Caco-2 (cell line): ENCODE measurements at regions not wholly inside any gene's neighbourhood (a gene's known extent, or its start where the extent isn't known, plus 50 kb on each side); places are given as distances from the start of the nearest gene placed in this dataset.

ENCODE experiments used
- BruUV-seq: library from RNA; stranded (reverse); fragments of 400-500 nt; replicated peaks from 2 replicates; lab custom pipeline; 2021; lab: Mats Ljungman, UMichigan
- CTCF ChIA-PET: fragments of 300-600 bp; sonication (Branson Sonifier 250); formaldehyde crosslinking; loops from one replicate; lab custom pipeline; 2022; ENCODE audit warnings: antibody characterized with exemption; lab: Charles Lee
- POLR2A ChIA-PET: fragments of 300-600 bp; sonication (Branson Sonifier 250); formaldehyde crosslinking; loops from one replicate; lab custom pipeline; 2022; ENCODE audit warnings: antibody characterized with exemption; lab: Charles Lee
- DNase-seq, 2 experiments: peaks; one replicate each; pipeline versions ENCODE4 v3.0.0 to v3.0.0-alpha.2; 2020 to 2022
- H3K27me3 ChIP-seq: replicated peaks from 2 replicates; pipeline ENCODE4 v1.6.0; 2011; ENCODE audit warnings: low read length; ENCODE audit not compliant: control insufficient read depth, insufficient read depth
- H3K36me3 ChIP-seq: 2 replicates; pipeline ENCODE4 v1.5.1; 2011; ENCODE audit warnings: low read length; ENCODE audit not compliant: control insufficient read depth, insufficient read depth
- H3K4me1 ChIP-seq: fragments of 250-450 bp; sonication (Bioruptor Pico); 2 replicates; pipeline ENCODE4 v1.5.1; 2020; ENCODE audit warnings: mild to moderate bottlenecking
- H3K4me3 ChIP-seq: 2 replicates; pipeline ENCODE4 v1.5.1; 2011; ENCODE audit warnings: low read depth, mild to moderate bottlenecking, control low read depth, low read length
- H3K9me3 ChIP-seq: fragments of 250-450 bp; sonication (Bioruptor Pico); 2 replicates; pipeline ENCODE4 v1.5.1; 2020; ENCODE audit warnings: mild to moderate bottlenecking, moderate library complexity
- H3K27ac Mint-ChIP-seq: one replicate; pipeline ENCODE4 v1.8.0; 2022; ENCODE audit warnings: mixed read lengths; ENCODE audit not compliant: unreplicated experiment
- H3K27me3 Mint-ChIP-seq: one replicate; pipeline ENCODE4 v1.8.0; 2022; ENCODE audit warnings: mixed read lengths; ENCODE audit not compliant: insufficient read depth, unreplicated experiment
- H3K36me3 Mint-ChIP-seq: one replicate; pipeline ENCODE4 v1.8.0; 2022; ENCODE audit warnings: mild to moderate bottlenecking, mixed read lengths; ENCODE audit not compliant: insufficient read depth, unreplicated experiment
- H3K4me1 Mint-ChIP-seq: one replicate; pipeline ENCODE4 v1.8.0; 2022; ENCODE audit warnings: low read depth, mixed read lengths; ENCODE audit not compliant: unreplicated experiment
- H3K4me3 Mint-ChIP-seq: one replicate; pipeline ENCODE4 v1.8.0; 2022; ENCODE audit warnings: mild to moderate bottlenecking, moderate library complexity, mixed read lengths; ENCODE audit not compliant: unreplicated experiment
- H3K9me3 Mint-ChIP-seq: one replicate; pipeline ENCODE4 v1.8.0; 2022; ENCODE audit warnings: mixed read lengths; ENCODE audit not compliant: unreplicated experiment
- intact Hi-C: fragments of 100-400 bp; cut with micrococcal nuclease; formaldehyde crosslinking; loops from one replicate; pipeline ENCODE4 v1.10.0; 2022; ENCODE audit not compliant: unreplicated experiment
- TF ChIP-seq, protein P1 (sequence below), 2 experiments: fragments of 200-600 bp in 1 of 2; IDR thresholded peaks; 1 replicate in 1 of 2; 2 replicates in 1 of 2; pipeline versions ENCODE4 v1.5.1 to v1.8.0; 2011 to 2022; ENCODE audit warnings: antibody characterized with exemption in 1 of 2, control low read depth in 1 of 2, inconsistent platforms in 1 of 2, low read depth in 1 of 2, low read length in 1 of 2, mild to moderate bottlenecking in 1 of 2, moderate library complexity in 1 of 2; ENCODE audit not compliant: insufficient read depth in 1 of 2, severe bottlenecking in 1 of 2, unreplicated experiment in 1 of 2

DNA sequence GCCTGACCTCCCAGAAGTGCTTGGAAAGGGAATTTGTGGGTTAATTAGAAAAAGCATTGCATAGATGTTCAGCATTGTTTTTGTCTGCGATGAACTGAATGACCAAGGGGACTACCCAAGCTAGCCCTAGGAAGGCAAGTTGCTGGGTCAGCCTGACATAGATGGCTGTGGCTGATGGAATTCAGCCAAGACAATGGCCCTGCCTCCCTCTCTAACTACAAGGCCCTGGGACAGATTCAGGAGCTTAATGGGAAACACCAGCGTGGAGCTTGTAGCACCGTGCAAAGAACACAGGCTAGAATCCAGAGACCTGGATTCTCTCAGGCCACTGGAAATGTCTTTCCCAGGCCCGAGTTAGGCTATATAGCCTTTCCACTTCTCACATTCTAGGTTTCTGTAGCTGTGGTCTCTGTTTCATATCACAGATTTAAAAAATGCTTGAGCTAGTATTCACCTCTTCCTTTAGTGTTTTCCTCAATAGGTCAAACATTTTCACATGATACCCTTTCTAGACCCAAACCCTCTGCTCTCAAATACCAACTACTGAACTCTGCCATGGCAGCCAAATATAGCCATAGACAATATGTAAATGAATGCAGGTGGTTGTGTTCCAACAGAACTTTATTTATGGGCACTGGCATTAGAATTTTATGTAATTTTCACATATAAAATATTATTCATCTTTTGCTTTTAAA is 294.3 kb upstream of the MEX3C start:
- no TSS peak for BruUV-seq

DNA sequence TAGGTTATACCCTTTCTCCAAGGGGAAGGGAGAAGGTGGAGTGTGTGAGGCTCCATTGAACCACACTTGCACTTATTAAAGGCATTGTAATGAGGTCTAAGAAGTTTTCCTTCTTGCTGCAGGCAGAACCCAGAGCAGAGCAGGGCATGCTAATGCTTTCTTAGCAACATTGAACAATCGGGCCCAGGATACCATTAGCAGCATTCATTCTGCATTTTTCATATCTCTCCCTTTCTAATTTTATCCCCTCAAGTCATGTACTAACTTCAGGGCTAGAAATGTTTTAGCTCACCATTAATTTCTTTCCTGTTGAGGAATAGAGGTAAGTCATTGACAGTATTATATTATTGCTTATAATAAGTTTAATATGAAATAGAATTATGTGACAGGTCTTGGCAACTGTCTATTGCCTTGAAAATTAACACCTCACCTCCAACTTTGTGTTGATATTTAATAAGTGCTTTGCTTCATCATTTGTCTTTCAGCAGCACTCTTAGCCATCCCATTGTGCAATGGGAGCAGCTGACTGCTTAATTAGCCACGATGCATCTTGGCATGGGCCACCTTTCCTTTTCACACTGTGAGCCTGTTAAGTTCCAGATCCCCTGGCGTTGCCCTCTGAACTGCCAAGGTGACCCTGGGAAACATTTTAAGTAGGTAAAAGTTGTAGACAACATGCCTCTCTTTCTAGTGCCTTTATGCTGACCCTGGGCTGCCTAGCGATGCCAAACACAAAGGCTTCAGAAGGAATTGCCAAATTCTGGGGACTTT is 300.8 kb upstream of the MEX3C start:
- Histone ChIP-seq H3K9me3 (no peaks in the 10 kb centered on the region), H3K36me3 (no peaks in the 10 kb centered on the region), H3K4me1 (no peaks in the 10 kb centered on the region), H3K4me3 (no peak overlapping the region), H3K27me3 (no peaks in the 10 kb centered on the region)
- H3K36me3 Mint-ChIP-seq = no peaks in the 10 kb centered on the region
- H3K4me3 Mint-ChIP-seq = no peak overlapping the region
- DNase-seq = no peak
- H3K27me3 Mint-ChIP-seq = no peaks in the 10 kb centered on the region
- no peaks in the 10 kb centered on the region for H3K9me3 Mint-ChIP-seq
- no peaks in the 10 kb centered on the region for H3K4me1 Mint-ChIP-seq
- no peak overlapping the region for H3K27ac Mint-ChIP-seq
- TF ChIP-seq, protein P1, sequence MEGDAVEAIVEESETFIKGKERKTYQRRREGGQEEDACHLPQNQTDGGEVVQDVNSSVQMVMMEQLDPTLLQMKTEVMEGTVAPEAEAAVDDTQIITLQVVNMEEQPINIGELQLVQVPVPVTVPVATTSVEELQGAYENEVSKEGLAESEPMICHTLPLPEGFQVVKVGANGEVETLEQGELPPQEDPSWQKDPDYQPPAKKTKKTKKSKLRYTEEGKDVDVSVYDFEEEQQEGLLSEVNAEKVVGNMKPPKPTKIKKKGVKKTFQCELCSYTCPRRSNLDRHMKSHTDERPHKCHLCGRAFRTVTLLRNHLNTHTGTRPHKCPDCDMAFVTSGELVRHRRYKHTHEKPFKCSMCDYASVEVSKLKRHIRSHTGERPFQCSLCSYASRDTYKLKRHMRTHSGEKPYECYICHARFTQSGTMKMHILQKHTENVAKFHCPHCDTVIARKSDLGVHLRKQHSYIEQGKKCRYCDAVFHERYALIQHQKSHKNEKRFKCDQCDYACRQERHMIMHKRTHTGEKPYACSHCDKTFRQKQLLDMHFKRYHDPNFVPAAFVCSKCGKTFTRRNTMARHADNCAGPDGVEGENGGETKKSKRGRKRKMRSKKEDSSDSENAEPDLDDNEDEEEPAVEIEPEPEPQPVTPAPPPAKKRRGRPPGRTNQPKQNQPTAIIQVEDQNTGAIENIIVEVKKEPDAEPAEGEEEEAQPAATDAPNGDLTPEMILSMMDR (IDR thresholded peaks at IDR 0.05; ENCODE audit: insufficient read depth in 1 of 2, low read depth in 1 of 2, low read length in 1 of 2, severe bottlenecking in 1 of 2, unreplicated experiment in 1 of 2) = no peak
- no TSS peak for BruUV-seq
- POLR2A ChIA-PET = no interaction called here
- CTCF ChIA-PET = no interaction called here
- intact Hi-C loops = no loop called here

More for the DNA sequence above, 294.3 kb upstream of the MEX3C start:
- no peaks in the 10 kb centered on the region for H3K4me1 ChIP-seq
- no peak for DNase-seq
- H3K4me3 Mint-ChIP-seq = no peak overlapping the region
- no peaks in the 10 kb centered on the region for H3K9me3 ChIP-seq
- intact Hi-C loops = no loop called here
- no peaks in the 10 kb centered on the region for H3K4me1 Mint-ChIP-seq
- no peak overlapping the region for H3K27ac Mint-ChIP-seq
- H3K9me3 Mint-ChIP-seq = no peaks in the 10 kb centered on the region
- no peak overlapping the region for H3K4me3 ChIP-seq
- ChIA-PET CTCF (no interaction called here), POLR2A (no interaction called here)
- TF ChIP-seq, protein P1 (IDR thresholded peaks at IDR 0.05; ENCODE audit: insufficient read depth in 1 of 2, low read depth in 1 of 2, low read length in 1 of 2, severe bottlenecking in 1 of 2, unreplicated experiment in 1 of 2) = no peak
- no peaks in the 10 kb centered on the region for H3K36me3 ChIP-seq
- H3K27me3 Mint-ChIP-seq = no peaks in the 10 kb centered on the region
- no peaks in the 10 kb centered on the region for H3K36me3 Mint-ChIP-seq
- no peaks in the 10 kb centered on the region for H3K27me3 ChIP-seq

DNA sequence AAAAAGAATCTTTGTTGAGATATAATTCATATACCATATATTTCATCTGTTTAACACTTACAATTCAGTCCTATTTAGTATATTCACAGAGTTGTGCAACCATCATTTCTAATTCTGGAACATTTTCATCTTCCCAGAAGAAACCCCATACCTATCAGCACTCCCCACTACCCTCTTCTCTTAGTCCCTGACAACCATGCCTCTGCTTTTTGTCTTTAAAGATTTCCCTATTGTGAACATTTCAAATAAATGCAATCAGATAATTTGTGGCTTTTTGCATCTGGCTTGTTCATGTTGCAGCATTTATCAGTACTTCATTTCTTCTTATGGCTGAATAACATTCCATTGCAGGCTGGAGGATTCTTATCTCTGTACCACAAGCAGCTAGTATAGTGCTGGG is 305.9 kb upstream of the MEX3C start:
- Mint-ChIP-seq H3K4me3 (no peak overlapping the region), H3K4me1 (no peaks in the 10 kb centered on the region), H3K9me3 (no peaks in the 10 kb centered on the region), H3K27me3 (no peaks in the 10 kb centered on the region), H3K27ac (no peak overlapping the region), H3K36me3 (no peaks in the 10 kb centered on the region)
- DNase-seq = no peak
- H3K4me1 ChIP-seq = no peaks in the 10 kb centered on the region
- H3K36me3 ChIP-seq = no peaks in the 10 kb centered on the region
- ChIA-PET POLR2A (no interaction called here), CTCF (no interaction called here)
- intact Hi-C loops = no loop called here
- BruUV-seq = no TSS peak
- TF ChIP-seq, protein P1 (IDR thresholded peaks at IDR 0.05; ENCODE audit: insufficient read depth in 1 of 2, low read depth in 1 of 2, low read length in 1 of 2, severe bottlenecking in 1 of 2, unreplicated experiment in 1 of 2) = no peak
- H3K27me3 ChIP-seq = no peaks in the 10 kb centered on the region
- H3K4me3 ChIP-seq = no peak overlapping the region
- H3K9me3 ChIP-seq = no peaks in the 10 kb centered on the region
